Urinary bladder (tissue), 3 donors: ENCODE measurements at regions not wholly inside any gene's neighbourhood (a gene's known extent, or its start where the extent isn't known, plus 50 kb on each side); places are given as distances from the start of the nearest gene placed in this dataset.

Source experiments
- DNase-seq: peaks from one replicate; pipeline ENCODE4 v3.0.0-alpha.2; 2015; ENCODE audit errors: extremely low spot score
- H3K27ac ChIP-seq: one replicate; pipeline ENCODE4 v1.5.1; 2013; ENCODE audit warnings: low read depth, mild to moderate bottlenecking, moderate library complexity
- H3K36me3 ChIP-seq: one replicate; pipeline ENCODE4 v1.6.1; 2013; ENCODE audit warnings: mild to moderate bottlenecking, moderate library complexity; ENCODE audit not compliant: insufficient read depth
- H3K4me1 ChIP-seq: one replicate; pipeline ENCODE4 v1.6.1; 2013; ENCODE audit warnings: mild to moderate bottlenecking, moderate library complexity; ENCODE audit not compliant: insufficient read depth
- H3K4me3 ChIP-seq: one replicate; pipeline ENCODE4 v1.5.1; 2013; ENCODE audit warnings: low read depth, low read length
- WGBS: extraction: QIAGEN DNeasy Blood & Tissue Kit; methylation state at CpG from one replicate; pipeline ENCODE4 v1.1.7; 2013; 5-methylcytosine and 5-hydroxymethylcytosine counted together
- donor health status: healthy with polysubstance abuse.
- donor health status: healthy.

DNA sequence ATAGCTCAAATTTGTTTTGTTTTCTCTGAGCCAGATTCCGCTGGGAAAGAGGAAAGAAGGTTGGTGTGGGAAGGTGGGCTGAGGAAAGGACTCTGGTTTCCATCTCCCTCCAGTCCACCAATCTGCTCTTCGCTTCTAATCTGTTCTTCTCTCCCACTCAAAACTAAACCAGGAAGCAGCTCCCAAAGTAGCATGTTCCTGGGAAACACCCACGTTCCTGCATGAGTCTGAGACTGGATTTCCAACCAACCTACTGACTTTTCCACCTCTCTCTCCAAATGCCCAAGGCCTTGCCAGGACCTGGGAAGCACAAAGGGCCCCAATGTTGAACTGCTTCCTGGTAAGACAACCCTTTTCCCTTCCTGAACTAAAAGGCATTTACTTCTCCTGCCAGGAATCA, 110.2 kb downstream of the WT1 start:
- DNase-seq: no peak
- no peak overlapping the region for H3K27ac ChIP-seq
- WGBS: 67% methylated on average over 3 of the region's 3 CpGs
- H3K4me1 ChIP-seq: no peaks in the 10 kb centered on the region
- H3K36me3 ChIP-seq: no peaks in the 10 kb centered on the region
- H3K4me3 ChIP-seq: no peak overlapping the region

DNA sequence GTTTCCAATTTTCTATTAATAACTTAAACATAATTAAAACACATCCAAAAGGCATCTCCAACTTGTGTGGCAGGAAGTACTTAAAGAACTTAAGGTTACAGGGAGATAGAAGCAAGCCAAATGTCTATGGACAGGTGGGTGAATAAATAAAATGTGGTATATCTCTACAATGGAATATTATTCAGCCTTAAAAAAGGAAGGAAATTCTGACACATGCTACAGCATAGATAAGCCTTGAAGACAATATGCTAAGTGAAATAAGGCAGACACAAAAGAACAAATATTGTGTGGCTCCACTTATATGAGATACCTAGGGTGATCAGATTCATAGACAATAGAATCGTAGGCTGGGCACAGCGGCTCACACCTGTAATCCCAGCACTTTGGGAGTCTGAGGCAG, 109.6 kb downstream of the WT1 start:
- Histone ChIP-seq H3K27ac (no peak overlapping the region), H3K4me1 (no peaks in the 10 kb centered on the region), H3K4me3 (no peak overlapping the region), H3K36me3 (no peaks in the 10 kb centered on the region)
- WGBS: 94% methylated on average over 2 of the region's 2 CpGs
- no peak for DNase-seq

DNA sequence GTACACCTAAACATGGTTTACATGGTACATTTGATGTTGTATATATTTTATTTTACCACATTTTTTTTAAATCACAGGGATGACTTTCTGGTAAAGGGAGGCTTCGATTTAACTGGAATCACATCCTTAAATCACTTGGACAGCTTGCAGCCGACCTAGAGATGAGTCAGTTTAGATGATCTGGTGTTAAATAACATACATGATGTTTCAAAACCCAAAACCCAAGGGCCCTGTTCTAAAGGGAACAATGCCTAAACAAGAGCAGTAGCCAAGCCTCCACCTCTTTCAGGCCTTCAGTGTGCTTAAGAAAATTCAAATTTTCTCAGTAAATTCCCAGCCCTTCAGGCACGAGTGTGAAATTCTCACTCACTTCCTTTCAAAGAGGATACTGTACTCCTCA, 108.8 kb downstream of the WT1 start:
- no peaks in the 10 kb centered on the region for H3K4me1 ChIP-seq
- no peak overlapping the region for H3K4me3 ChIP-seq
- no peaks in the 10 kb centered on the region for H3K36me3 ChIP-seq
- H3K27ac ChIP-seq: no peak overlapping the region
- no peak for DNase-seq
- WGBS: 66% methylated on average over 3 of the region's 3 CpGs

DNA sequence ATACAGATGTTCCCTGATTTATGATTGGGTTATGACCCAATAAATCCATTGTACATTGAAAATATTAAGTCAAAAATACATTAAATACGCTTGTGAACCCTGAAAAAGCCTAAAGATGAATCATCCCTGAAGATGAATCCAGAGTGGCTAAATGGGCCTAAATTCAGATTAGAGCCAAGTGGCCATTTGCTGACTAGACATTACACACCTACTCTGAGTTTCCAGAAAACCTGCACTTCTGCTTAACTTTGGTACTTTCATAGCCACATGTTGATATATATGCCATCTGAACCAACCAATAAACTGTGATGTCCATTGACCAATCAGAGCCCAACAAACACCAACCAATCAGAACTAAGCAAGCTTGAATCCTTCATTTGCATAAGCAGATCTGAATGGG, 106.9 kb downstream of the WT1 start:
- H3K27ac ChIP-seq: no peak overlapping the region
- no peaks in the 10 kb centered on the region for H3K36me3 ChIP-seq
- DNase-seq: no peak
- H3K4me3 ChIP-seq: no peak overlapping the region
- no peaks in the 10 kb centered on the region for H3K4me1 ChIP-seq
- 88% methylated on average over 1 of the region's 1 CpG for WGBS

DNA sequence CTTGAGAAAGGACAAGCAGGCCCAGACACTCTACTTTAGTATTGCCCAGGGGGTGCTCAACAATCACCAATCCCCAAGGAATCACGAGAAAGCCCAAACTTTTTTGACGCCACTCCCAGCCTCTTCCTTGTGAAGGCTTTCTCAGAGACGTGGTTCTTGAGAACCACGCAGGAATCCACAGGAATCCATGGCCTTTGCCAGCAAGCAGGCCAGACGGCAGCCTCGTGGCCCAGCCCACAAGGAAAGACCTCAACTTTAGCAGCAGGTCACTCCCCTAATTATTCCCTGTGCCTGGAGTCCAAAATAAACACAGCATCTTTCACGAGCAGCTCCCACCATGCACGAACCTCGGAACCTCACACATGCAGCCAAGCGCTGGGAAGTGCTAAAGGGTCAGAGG, 104.2 kb downstream of the WT1 start:
- H3K4me3 ChIP-seq: no peak overlapping the region
- H3K36me3 ChIP-seq: no peaks in the 10 kb centered on the region
- WGBS: 65% methylated on average over 10 of the region's 10 CpGs
- no peak for DNase-seq
- H3K4me1 ChIP-seq: no peaks in the 10 kb centered on the region
- H3K27ac ChIP-seq: no peak overlapping the region

DNA sequence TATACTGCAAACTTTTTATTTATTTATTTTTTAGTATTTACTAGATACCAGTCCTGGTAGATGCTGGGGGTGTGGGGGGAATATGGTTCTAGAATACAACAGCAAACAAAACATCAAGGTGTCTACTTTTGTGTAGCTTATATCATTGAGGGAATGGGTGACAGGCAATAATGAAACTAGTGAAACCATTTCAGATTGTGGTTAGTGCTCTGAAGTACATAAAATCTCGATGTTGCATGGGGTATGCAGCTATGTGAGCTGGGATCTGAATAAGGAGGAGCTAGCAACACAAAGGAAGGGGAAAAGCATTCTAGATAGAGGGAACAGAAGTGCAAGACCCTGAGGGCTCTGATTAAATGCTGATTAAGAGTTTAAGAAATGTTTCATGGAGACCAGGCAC, 103.5 kb downstream of the WT1 start:
- DNase-seq: no peak
- Histone ChIP-seq H3K4me1 (no peaks in the 10 kb centered on the region), H3K27ac (no peak overlapping the region), H3K36me3 (no peaks in the 10 kb centered on the region), H3K4me3 (no peak overlapping the region)
- WGBS: 83% methylated on average over 1 of the region's 1 CpG

DNA sequence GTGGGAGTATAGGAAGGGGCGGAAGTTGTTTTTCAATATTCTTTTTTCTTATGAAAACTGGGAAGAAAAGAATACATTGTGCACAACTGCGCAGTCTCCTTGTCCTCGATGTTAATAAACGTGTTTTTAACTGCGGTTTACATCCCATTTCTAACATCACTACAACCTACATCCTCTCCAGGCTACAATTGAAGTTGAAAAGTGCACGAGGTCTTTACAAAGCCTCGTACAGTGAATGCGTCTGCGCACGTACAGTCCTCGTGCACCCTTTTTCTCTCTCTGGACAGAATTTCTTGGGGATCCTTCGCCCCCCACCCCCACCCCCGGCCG, 102.4 kb downstream of the WT1 start:
- Histone ChIP-seq H3K27ac (no peak overlapping the region), H3K4me1 (no peaks in the 10 kb centered on the region), H3K36me3 (no peaks in the 10 kb centered on the region), H3K4me3 (no peak overlapping the region)
- no peak for DNase-seq
- WGBS: 26% methylated on average over 14 of the region's 14 CpGs

DNA sequence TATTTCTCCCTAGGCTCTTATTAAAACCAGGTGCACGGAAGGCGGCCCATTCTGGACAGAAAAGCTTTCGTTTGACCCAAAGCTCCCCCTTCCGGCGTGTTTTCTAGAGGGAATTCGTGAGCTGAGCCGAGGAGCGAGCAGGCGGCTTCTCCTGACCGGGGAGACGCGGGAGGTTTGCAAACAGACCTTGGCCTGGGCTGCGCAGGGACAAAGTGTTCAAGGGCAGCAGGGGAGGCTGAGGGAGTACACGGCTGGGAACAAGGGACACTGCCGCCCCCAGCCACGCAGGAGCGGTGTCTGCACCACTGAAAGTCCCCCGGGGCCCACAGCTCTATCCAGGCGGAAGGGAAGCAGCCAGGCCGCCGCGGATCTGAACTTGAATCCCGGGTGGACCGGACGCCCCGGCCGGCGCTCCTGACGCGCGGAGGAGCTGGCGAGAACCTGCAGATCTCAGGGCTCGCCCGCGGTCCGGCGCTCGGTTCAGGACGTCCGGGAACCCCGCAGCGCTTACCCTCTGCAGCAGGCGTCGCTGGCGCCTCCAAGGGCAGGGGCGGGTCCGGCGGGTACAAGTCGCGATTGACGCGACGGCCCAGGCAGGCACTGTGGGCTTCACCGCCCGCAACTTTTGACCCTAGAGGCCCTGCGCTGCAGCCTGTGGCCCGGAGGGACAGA, 101.9 kb downstream of the WT1 start:
- WGBS: 20% methylated on average over 57 of the region's 57 CpGs

DNA sequence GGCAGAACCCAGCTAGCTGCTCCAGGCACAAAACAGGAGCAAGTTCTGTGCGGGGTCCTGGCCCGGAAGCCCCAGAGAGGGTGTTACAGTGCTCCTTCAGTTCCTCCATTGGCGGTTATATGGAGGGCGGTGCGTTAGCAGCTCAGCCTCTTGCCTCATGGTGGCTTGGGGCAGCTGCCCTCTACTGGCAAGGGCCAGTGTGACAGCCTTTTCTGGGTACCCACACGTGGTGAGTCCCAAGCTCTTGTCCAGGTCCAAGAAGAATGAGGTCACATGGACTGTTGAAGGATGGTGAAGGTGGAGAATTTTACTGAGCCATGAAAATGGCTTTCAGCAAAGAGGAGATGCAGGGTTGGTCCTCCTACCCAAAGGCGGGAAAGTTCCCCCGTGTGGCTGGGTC, 100.5 kb downstream of the WT1 start:
- Histone ChIP-seq H3K4me1 (no peaks in the 10 kb centered on the region), H3K27ac (no peak overlapping the region), H3K36me3 (no peaks in the 10 kb centered on the region), H3K4me3 (no peak overlapping the region)
- 91% methylated on average over 8 of the region's 8 CpGs for WGBS
- DNase-seq: no peak

More for the DNA sequence above, 101.9 kb downstream of the WT1 start:
- Histone ChIP-seq H3K27ac (no peak overlapping the region), H3K36me3 (no peaks in the 10 kb centered on the region), H3K4me3 (peak overlapping the region; percentile 24), H3K4me1 (no peaks in the 10 kb centered on the region)
- no peak for DNase-seq
